Lower leg skin (tissue), 3 donors: ENCODE measurements at regions not wholly inside any gene's neighbourhood (a gene's known extent, or its start where the extent isn't known, plus 50 kb on each side); places are given as distances from the start of the nearest gene placed in this dataset.

ENCODE experiments used
- POLR2A ChIP-seq, 2 donors: fragments of 450-650 bp; IDR thresholded peaks; one replicate each; pipeline ENCODE4 v1.6.1; 2016 to 2017; ENCODE audit warnings: antibody characterized with exemption in 2 of 2, mild to moderate bottlenecking in 1 of 2, moderate library complexity in 1 of 2
- TF ChIP-seq, protein P1 (sequence below), 3 donors: fragments of 450-650 bp; IDR thresholded peaks; one replicate each; pipeline ENCODE4 v1.5.1; 2016; ENCODE audit warnings: antibody characterized with exemption in 3 of 3, mild to moderate bottlenecking in 3 of 3, moderate library complexity in 2 of 3

DNA sequence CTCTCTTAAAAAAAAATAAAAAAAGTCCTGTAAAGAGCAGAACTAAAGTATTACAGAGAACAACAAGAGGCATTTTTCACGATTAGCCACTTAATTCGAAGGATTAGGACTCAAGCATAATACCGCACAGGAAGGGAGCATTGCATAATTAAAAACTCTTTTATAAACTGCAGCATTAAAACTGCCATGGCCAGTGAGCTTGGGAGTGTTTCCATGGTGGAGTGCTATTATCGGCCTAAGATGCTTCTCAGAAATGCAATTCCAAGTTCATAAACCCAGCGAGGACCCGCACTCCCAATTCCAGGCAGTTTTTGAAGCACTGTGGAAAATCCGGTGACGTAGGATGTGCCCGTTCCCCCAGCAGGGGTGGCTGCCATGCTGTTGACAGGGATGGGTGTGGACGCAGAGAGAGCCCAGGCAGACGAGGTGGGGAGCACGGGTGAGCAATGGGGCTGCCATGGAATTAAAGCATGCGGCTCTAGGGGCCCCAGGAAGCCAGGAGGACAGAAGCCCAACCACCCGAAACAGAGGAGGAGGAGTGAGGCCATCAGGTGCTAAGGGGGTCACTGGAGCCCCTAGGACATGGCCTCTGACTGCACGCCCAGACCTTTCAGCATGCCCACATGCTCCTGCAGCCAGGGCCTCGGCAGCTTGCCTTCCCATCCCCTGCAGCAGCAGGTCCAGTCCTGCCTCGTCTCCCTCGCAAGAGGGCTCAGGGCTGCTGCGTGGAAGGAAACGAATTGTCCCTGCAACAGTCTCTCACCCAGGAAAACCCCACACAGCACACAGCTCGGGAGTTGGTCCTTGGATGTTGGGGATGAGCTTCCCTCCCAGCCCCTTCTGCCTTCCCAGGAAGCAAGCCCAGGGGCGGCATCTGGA, 233.4 kb downstream of the NDUFA10 start:
- TF ChIP-seq, protein P1, sequence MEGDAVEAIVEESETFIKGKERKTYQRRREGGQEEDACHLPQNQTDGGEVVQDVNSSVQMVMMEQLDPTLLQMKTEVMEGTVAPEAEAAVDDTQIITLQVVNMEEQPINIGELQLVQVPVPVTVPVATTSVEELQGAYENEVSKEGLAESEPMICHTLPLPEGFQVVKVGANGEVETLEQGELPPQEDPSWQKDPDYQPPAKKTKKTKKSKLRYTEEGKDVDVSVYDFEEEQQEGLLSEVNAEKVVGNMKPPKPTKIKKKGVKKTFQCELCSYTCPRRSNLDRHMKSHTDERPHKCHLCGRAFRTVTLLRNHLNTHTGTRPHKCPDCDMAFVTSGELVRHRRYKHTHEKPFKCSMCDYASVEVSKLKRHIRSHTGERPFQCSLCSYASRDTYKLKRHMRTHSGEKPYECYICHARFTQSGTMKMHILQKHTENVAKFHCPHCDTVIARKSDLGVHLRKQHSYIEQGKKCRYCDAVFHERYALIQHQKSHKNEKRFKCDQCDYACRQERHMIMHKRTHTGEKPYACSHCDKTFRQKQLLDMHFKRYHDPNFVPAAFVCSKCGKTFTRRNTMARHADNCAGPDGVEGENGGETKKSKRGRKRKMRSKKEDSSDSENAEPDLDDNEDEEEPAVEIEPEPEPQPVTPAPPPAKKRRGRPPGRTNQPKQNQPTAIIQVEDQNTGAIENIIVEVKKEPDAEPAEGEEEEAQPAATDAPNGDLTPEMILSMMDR (IDR thresholded peaks at IDR 0.05), result no peak
- no peak for TF ChIP-seq POLR2A (IDR thresholded peaks at IDR 0.05)
